Stimulated activated naive B cell treated with anti-CD40 and anti-IgM and Interleukin-4, amounts not matched to agents 10 μg/mL and 1 μg/mL and 100 μg/mL, for 72 hours (primary cell): ENCODE measurements at regions not wholly inside any gene's neighbourhood (a gene's known extent, or its start where the extent isn't known, plus 50 kb on each side); places are given as distances from the start of the nearest gene placed in this dataset.

Experiments
- ATAC-seq, 2 donors: fragments of 150-1000 bp; cut with Tn5 transposase; replicated peaks; 2 replicates each; pipeline ENCODE4 v1.10.0; 2021; ENCODE audit warnings: moderate library complexity in 1 of 2
- DNase-seq: peaks from one replicate; pipeline ENCODE4 v3.0.0; 2021
- H3K27ac Mint-ChIP-seq: one replicate; pipeline ENCODE4 v1.8.0; 2022; ENCODE audit warnings: mild to moderate bottlenecking, mixed read lengths
- H3K27me3 Mint-ChIP-seq, 2 donors: one replicate each; pipeline ENCODE4 v1.8.0; 2022; ENCODE audit warnings: mixed read lengths in 2 of 2
- H3K36me3 Mint-ChIP-seq, 2 donors: one replicate each; pipeline ENCODE4 v1.8.0; 2022; ENCODE audit warnings: mixed read lengths in 2 of 2, mild to moderate bottlenecking in 1 of 2
- H3K4me1 Mint-ChIP-seq, 2 donors: one replicate each; pipeline ENCODE4 v1.8.0; 2022; ENCODE audit warnings: mixed read lengths in 2 of 2, mild to moderate bottlenecking in 1 of 2
- H3K4me3 Mint-ChIP-seq, 2 donors: one replicate each; pipeline ENCODE4 v1.8.0; 2022; ENCODE audit warnings: mild to moderate bottlenecking in 2 of 2, mixed read lengths in 2 of 2, moderate library complexity in 1 of 2
- H3K9me3 Mint-ChIP-seq, 2 donors: one replicate each; pipeline ENCODE4 v1.8.0; 2022; ENCODE audit warnings: mixed read lengths in 2 of 2, mild to moderate bottlenecking in 1 of 2

DNA sequence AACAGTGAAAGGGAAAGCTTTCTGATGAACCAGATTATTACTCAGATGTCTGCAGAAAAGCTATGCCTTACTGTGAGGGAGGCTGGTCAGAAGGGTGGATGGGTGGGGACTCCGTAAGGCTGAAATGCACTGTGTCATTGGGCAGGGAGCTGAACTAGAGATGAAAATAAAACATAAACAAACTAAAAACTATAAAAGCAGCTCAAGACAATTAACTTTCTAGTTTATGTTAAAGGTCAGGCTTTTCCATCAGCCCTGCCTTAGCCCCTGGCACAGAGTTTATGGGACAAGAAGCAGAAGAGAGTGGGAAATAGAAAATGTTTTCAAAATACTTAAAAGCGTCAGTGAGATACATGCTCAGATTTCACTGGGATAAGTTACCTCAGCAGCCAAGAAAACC lies 310.0 kb upstream of the UBE2E2 start:
- no peak overlapping the region for H3K27ac Mint-ChIP-seq
- no peaks in the 10 kb centered on the region for H3K9me3 Mint-ChIP-seq
- peaks cover 29 to 41% of the 10 kb centered on the region in 2 donors for H3K27me3 Mint-ChIP-seq
- no peak for ATAC-seq
- no peak overlapping the region for H3K4me3 Mint-ChIP-seq
- H3K4me1 Mint-ChIP-seq = no peaks in the 10 kb centered on the region
- H3K36me3 Mint-ChIP-seq = peaks cover 0 to 4% of the 10 kb centered on the region in 2 donors
- no peak for DNase-seq

DNA sequence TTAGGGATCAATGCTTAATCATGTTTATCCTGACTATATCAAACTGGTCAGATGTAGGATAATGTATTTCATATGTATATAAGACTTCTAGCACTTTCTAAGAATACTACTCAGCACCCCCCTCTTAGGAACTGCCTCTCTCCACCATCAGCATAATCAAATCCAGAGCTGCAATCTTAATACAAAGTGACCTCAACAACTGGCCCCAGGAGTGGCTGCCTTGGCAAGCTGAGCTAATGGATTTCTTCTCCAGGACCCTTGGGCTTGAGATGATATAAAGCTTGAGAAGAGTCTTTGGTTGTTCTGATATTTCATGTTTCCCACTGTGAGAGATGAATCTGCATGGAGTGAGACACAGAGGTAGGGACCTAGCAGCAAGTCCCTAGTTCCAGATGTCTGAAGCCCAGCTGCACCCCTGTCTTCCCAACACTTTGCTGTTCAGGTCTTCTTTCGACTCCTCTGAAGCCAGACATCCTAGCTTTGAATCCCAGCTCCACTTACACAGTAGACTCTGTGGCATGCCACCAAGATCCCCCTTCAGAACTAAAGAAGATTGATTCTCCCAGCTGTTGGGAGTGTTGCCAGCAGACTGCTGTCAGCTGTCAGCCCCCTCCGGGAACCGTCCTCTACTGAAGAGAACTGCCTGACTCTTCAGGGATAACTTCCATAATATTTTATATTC lies 309.3 kb upstream of the UBE2E2 start:
- DNase-seq (no peak), ATAC-seq (no peak)
- Mint-ChIP-seq H3K36me3 (peaks cover 0 to 4% of the 10 kb centered on the region in 2 donors), H3K27ac (no peak overlapping the region), H3K4me3 (no peak overlapping the region), H3K4me1 (no peaks in the 10 kb centered on the region), H3K27me3 (peaks cover 25 to 34% of the 10 kb centered on the region in 2 donors), H3K9me3 (no peaks in the 10 kb centered on the region)

DNA sequence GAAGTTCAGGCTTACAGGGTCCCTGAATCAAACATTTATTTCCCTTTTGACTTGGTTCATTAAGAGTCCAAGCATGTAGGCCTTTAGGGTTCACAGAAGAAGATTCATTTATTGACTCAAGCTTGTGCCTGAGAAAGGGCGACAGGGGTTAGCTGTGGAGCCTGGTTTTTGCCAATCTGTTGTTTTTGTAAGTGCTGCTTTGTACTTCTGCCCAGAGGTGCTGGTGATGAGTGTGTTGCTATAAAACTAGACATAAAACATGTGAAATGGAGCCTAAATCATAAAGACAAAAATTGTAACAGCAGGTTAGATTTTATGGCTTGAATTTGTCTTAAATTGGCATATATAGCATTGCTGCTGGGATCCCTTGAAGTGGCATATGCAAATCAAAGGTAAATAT lies 308.3 kb upstream of the UBE2E2 start:
- Mint-ChIP-seq H3K27ac (no peak overlapping the region), H3K9me3 (no peaks in the 10 kb centered on the region), H3K27me3 (peaks cover 22 to 32% of the 10 kb centered on the region in 2 donors), H3K4me3 (no peak overlapping the region), H3K36me3 (peaks cover 0 to 4% of the 10 kb centered on the region in 2 donors), H3K4me1 (no peaks in the 10 kb centered on the region)
- ATAC-seq (no peak), DNase-seq (no peak)

DNA sequence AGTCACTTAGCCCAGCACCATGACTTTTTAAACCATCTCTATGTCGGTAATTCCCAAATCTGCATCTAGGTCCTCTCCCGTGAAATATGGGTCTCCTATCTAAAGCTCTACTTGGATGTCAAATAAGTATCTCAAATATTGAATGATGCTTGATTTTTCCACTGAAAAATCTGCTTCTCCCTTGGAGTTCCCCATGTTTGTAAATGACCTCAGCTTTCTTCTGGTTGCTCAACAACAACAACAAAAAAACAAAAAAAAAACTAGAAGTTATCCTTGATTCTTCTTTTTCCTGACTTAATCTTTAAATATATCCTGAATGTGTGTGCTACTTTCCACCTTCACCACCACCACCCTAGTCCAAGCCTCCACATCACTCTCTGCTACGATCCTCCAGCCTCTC lies 307.5 kb upstream of the UBE2E2 start:
- Mint-ChIP-seq H3K4me3 (no peak overlapping the region), H3K4me1 (no peaks in the 10 kb centered on the region), H3K9me3 (peaks cover under 1 to 1% of the 10 kb centered on the region in 2 donors), H3K36me3 (peaks cover 0 to 4% of the 10 kb centered on the region in 2 donors), H3K27me3 (peaks cover 21 to 32% of the 10 kb centered on the region in 2 donors), H3K27ac (no peak overlapping the region)
- no peak for ATAC-seq
- DNase-seq = no peak

DNA sequence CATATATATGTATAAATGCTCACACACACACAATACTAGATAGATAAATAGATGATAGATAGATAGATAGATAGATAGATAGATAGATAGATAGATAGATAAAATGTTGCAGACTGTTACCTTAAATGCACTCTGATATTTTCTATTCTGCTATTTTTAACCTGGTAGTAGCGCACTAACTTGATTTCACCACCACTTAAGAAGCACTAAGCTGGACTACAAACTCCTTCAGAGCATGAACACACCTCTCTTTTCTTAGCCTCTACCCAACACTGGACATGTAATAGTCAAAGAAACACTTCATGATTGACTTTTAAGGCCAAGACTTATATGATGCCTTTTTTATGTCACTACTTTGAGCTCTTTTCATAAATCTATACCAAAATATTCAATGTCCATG lies 304.6 kb upstream of the UBE2E2 start:
- H3K27me3 Mint-ChIP-seq = peaks cover 11 to 24% of the 10 kb centered on the region in 2 donors
- ATAC-seq (no peak), DNase-seq (no peak)
- no peak overlapping the region for H3K4me3 Mint-ChIP-seq
- H3K36me3 Mint-ChIP-seq = peaks cover 0 to 4% of the 10 kb centered on the region in 2 donors
- H3K9me3 Mint-ChIP-seq = peaks cover 8 to 9% of the 10 kb centered on the region in 2 donors
- no peaks in the 10 kb centered on the region for H3K4me1 Mint-ChIP-seq
- H3K27ac Mint-ChIP-seq = no peak overlapping the region

DNA sequence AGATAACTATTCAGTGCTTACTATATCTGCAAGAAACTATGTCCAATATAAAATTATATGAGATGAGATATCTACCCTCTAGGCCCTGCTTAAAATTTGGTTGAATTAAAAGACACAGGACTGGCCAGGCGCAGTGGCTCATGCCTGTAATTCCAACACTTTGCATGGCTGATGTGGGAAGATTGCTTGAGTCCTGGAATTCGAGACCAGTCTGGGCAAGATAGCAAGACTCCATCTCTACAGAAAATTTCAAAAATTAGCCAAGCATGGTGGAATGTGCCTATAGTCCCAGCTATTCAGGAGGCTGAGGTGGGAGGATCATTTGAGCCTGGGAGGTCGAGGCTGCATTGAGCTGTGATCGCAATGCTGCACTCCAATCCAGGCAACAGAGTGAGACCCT lies 303.7 kb upstream of the UBE2E2 start:
- ATAC-seq (no peak), DNase-seq (no peak)
- peaks cover 0 to 4% of the 10 kb centered on the region in 2 donors for H3K36me3 Mint-ChIP-seq
- peaks cover 8 to 16% of the 10 kb centered on the region in 2 donors for H3K27me3 Mint-ChIP-seq
- H3K27ac Mint-ChIP-seq = no peak overlapping the region
- no peaks in the 10 kb centered on the region for H3K4me1 Mint-ChIP-seq
- no peak overlapping the region for H3K4me3 Mint-ChIP-seq
- peaks cover 8 to 9% of the 10 kb centered on the region in 2 donors for H3K9me3 Mint-ChIP-seq

DNA sequence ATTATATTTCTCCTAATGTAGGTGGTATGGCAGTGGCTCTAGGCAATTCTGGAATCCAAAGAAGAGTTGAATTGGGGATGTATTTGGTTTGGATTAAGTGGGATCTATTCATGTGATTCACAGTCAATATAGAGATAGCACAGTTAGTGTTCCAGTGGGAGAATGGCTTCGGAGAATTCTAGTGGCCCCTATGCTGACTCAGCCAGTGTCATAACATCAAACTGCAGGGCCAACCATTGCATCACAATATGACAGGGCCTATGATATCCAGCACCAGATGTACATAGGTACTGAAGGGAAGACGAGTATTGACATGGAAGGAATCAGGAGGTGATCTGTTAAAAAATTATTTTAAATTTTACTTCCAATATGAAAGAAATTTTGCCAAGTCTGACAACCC lies 302.8 kb upstream of the UBE2E2 start:
- Mint-ChIP-seq H3K36me3 (peaks cover 0 to 4% of the 10 kb centered on the region in 2 donors), H3K27ac (no peak overlapping the region), H3K9me3 (peaks cover 8 to 9% of the 10 kb centered on the region in 2 donors), H3K4me1 (no peaks in the 10 kb centered on the region), H3K27me3 (peaks cover 7 to 14% of the 10 kb centered on the region in 2 donors), H3K4me3 (no peak overlapping the region)
- ATAC-seq (no peak), DNase-seq (no peak)

DNA sequence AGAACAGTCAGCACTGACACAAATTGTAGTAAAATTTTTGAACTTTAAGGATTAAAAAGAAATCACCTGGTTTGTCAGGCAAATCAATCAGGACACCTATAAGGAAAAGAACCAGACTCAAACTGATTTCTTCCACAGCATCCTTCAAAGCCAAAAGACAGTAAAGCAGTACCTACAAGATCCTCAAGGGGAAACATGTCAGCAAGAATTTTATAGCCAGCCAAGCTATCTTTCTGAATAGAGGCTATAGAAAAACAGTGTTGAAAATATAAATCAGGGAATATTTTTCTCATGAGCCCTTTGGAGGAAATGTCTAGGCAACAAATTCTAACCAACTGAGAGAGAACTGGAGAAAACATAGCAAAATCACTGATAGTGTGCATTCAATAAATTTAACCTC lies 301.4 kb upstream of the UBE2E2 start:
- H3K36me3 Mint-ChIP-seq = no peaks in the 10 kb centered on the region
- ATAC-seq (no peak), DNase-seq (no peak)
- H3K27me3 Mint-ChIP-seq = peaks cover 0 to 6% of the 10 kb centered on the region in 2 donors
- H3K27ac Mint-ChIP-seq = no peak overlapping the region
- no peaks in the 10 kb centered on the region for H3K4me1 Mint-ChIP-seq
- no peak overlapping the region for H3K4me3 Mint-ChIP-seq
- peaks cover 8 to 9% of the 10 kb centered on the region in 2 donors for H3K9me3 Mint-ChIP-seq

DNA sequence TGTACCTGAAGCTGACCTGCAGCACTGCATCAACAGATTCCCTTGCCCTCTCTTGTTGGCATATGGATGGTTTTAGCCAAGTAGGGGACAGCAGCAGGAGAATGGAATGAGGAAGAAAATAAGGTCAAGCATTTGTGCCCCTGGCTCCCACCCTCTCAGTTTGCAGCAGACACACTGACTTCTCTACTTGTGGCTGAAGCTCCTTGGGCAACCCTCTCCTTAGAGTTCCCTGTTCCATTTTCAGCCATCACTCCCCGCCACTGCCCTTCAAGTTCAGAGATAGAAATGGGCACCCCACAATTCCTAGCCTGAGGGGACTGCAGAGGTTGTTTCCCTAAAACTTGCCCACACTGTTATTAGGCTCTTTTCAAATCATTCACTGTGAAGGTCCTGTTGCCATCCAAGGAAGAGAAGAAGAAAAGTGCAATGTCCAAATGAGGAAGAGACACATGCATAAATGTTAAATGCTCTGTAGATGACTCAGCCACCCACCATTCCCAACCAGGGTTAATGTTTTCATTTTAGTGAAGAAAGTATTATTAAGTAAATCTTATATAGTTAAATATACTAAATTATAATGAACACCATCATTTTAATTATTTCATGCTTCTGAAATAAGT lies 295.9 kb upstream of the UBE2E2 start:
- no peak overlapping the region for H3K4me3 Mint-ChIP-seq
- DNase-seq = no peak
- peaks cover 3 to 5% of the 10 kb centered on the region in 2 donors for H3K4me1 Mint-ChIP-seq
- no peak overlapping the region for H3K27ac Mint-ChIP-seq
- H3K27me3 Mint-ChIP-seq = no peaks in the 10 kb centered on the region
- peaks cover 0 to 4% of the 10 kb centered on the region in 2 donors for H3K9me3 Mint-ChIP-seq
- no peaks in the 10 kb centered on the region for H3K36me3 Mint-ChIP-seq
- peak; percentile 34 to 45 for ATAC-seq

DNA sequence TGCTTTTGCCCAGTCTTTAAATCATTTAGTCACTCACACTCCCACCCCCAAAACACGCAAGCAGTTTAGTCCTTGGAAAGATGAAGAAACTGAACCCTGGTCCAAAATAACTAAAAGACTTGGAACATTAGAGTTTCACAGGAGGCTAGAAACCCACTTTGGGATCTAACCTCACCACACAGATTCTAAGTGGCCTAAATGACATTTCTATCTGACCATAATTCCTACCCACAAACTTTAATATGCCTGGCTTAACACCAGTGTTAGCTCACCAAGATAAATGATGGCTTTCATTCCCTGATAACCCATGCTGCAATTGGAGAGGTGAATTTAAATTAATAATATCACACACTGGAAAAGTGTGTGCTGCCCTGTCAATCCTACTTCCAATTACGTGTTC lies 295.3 kb upstream of the UBE2E2 start:
- DNase-seq (no peak), ATAC-seq (no peak)
- Mint-ChIP-seq H3K27me3 (no peaks in the 10 kb centered on the region), H3K4me1 (peaks cover 3 to 5% of the 10 kb centered on the region in 2 donors), H3K9me3 (peaks cover 0 to under 1% of the 10 kb centered on the region in 2 donors), H3K4me3 (no peak overlapping the region), H3K27ac (no peak overlapping the region), H3K36me3 (no peaks in the 10 kb centered on the region)

DNA sequence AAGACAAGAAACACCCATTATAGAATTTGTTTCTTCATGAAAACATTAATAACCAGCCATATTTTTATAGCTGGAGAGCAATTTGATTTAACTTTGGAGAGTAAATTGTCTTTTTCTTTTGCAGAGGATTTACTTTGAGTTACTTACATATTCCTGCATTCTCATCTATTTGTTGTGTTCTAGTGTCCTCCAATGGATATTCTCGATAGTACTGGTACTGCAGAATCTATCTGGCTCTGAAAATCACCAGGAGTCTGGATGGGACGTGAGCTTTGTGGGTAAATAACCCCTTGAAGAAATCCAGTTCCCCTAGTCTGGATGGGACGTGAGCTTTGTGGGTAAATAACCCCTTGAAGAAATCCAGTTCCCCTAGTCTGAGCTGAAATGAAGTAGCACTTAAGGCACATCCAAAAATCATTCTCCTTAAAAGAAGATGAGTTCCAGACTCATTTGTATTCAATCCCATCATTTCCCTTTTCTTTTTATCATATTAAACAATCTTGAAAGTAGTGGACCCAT lies 294.1 kb upstream of the UBE2E2 start:
- no peaks in the 10 kb centered on the region for H3K27me3 Mint-ChIP-seq
- no peak overlapping the region for H3K4me3 Mint-ChIP-seq
- no peaks in the 10 kb centered on the region for H3K9me3 Mint-ChIP-seq
- H3K4me1 Mint-ChIP-seq = peaks cover 3 to 5% of the 10 kb centered on the region in 2 donors
- DNase-seq (no peak), ATAC-seq (no peak)
- H3K36me3 Mint-ChIP-seq = no peaks in the 10 kb centered on the region
- no peak overlapping the region for H3K27ac Mint-ChIP-seq

DNA sequence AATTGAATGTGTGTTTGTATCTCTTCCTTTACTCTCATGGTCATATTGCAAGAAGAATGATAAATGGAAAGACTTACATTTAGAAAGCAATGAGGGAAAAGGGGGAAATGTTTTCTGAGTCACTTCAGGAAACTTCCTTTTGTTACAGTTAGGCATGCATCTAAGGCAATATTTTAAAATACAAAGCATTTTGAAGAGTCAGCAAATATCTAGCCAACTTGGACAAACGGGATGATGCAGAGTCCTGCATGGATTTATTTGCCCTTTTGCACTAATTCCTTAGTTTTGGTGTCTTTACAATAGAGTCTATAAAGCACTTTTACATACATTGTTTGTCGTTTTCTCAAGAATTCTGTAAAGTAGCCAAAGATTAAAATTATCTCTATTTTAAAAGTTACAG lies 286.2 kb upstream of the UBE2E2 start:
- Mint-ChIP-seq H3K4me3 (no peak overlapping the region), H3K4me1 (no peaks in the 10 kb centered on the region), H3K27me3 (peaks cover 0 to 5% of the 10 kb centered on the region in 2 donors), H3K36me3 (no peaks in the 10 kb centered on the region), H3K27ac (no peak overlapping the region), H3K9me3 (no peaks in the 10 kb centered on the region)
- ATAC-seq (no peak), DNase-seq (no peak)

DNA sequence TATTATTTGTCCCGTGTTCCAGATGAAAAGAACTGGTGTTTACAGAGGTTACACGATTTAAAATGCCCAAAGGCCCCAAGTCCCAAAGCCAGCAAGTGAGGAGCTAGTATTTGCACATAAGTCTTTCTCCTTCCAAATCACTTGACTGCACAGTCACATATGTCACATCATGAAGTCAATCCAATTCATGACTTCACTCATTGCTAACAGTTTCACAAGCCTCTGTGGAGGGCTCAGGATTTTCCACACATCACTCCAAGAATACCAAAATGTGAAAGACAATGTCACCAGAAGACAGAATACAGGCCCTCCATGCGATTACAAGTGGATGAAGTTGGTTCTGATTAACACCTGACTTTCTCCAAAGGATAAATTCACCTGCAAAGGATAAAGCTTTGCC lies 283.1 kb upstream of the UBE2E2 start:
- H3K36me3 Mint-ChIP-seq = no peaks in the 10 kb centered on the region
- no peak for DNase-seq
- H3K9me3 Mint-ChIP-seq = no peaks in the 10 kb centered on the region
- H3K4me1 Mint-ChIP-seq = no peaks in the 10 kb centered on the region
- no peak overlapping the region for H3K27ac Mint-ChIP-seq
- H3K4me3 Mint-ChIP-seq = no peak overlapping the region
- peaks cover 0 to 5% of the 10 kb centered on the region in 2 donors for H3K27me3 Mint-ChIP-seq
- no peak for ATAC-seq

DNA sequence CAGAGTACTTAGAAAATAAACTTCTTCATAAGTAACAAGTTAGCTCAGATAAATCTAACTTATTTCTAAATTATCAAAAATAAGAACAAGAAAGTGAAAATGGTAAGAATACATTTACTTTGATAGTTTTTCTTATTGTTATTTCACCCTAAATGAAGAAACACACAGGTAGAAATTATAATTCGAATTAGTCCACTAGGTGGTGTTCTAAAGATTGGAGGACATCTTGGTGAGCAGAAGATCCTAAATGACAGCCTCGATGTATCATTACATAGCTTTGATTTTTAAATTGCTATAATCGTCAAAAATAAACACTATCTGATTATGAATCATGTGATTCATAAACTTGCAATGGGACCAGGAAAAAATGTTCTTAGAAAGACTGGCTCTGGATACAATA lies 280.8 kb upstream of the UBE2E2 start:
- ATAC-seq (peak in 1 of 2 donors; percentile 33), DNase-seq (no peak)
- no peak overlapping the region for H3K4me3 Mint-ChIP-seq
- H3K9me3 Mint-ChIP-seq = no peaks in the 10 kb centered on the region
- H3K27me3 Mint-ChIP-seq = no peaks in the 10 kb centered on the region
- no peaks in the 10 kb centered on the region for H3K36me3 Mint-ChIP-seq
- H3K27ac Mint-ChIP-seq = no peak overlapping the region
- H3K4me1 Mint-ChIP-seq = no peaks in the 10 kb centered on the region

DNA sequence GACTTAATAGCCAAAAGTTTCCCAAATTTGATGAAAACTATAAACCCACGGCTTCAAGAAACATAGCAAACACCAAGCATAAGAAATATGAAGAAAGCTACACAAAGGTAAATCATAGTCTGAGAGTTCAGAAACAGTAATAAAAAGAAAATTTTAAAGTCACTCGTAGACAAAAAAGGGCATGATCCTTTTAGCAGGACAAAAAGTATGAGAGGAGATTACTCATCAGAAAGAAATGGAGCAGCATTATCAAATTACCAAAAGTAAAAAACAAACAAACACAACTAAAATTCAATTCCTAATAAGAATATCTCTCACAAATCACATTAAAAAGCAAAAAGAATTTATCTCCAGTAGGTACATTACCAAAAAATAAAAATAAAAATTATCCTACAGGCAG lies 279.4 kb upstream of the UBE2E2 start:
- no peaks in the 10 kb centered on the region for H3K4me1 Mint-ChIP-seq
- DNase-seq (no peak), ATAC-seq (no peak)
- no peak overlapping the region for H3K4me3 Mint-ChIP-seq
- H3K9me3 Mint-ChIP-seq = no peaks in the 10 kb centered on the region
- no peak overlapping the region for H3K27ac Mint-ChIP-seq
- H3K36me3 Mint-ChIP-seq = no peaks in the 10 kb centered on the region
- H3K27me3 Mint-ChIP-seq = no peaks in the 10 kb centered on the region
